ENCODE measurements at regions not wholly inside any gene's neighbourhood (a gene's known extent, or its start where the extent isn't known, plus 50 kb on each side); places are given as distances from the start of the nearest gene placed in this dataset.

- TF ChIP-seq POLR2A (IDR thresholded peaks at IDR 0.05; ENCODE audit: control extremely low read depth in 1 of 2, low read depth in 2 of 2, low read length in 2 of 2) (no peak), TAF1 (IDR thresholded peaks at IDR 0.05; ENCODE audit: low read depth, low read length) (no peak), CREB1 (IDR thresholded peaks at IDR 0.05) (no peak), GABPA (IDR thresholded peaks at IDR 0.05; ENCODE audit: borderline replicate concordance, insufficient read depth, low read length) (no peak), CTCF (IDR thresholded peaks at IDR 0.05; ENCODE audit: control extremely low read depth in 1 of 3, insufficient read depth in 1 of 3, low read depth in 1 of 3, low read length in 3 of 3) (no peak), CHD2 (IDR thresholded peaks at IDR 0.05; ENCODE audit: low read length) (no peak), EP300 (IDR thresholded peaks at IDR 0.05; ENCODE audit: borderline replicate concordance in 1 of 2, low read depth in 2 of 2, low read length in 2 of 2) (no peak), RAD21 (IDR thresholded peaks at IDR 0.05 in 1 of 2, conservative IDR thresholded peaks at IDR 0.05 in 1 of 2; ENCODE audit: low read depth in 2 of 2, low read length in 2 of 2) (no peak), CEBPB (IDR thresholded peaks at IDR 0.05; ENCODE audit: low read depth, low read length) (no peak), ATF2 (IDR thresholded peaks at IDR 0.05; ENCODE audit: low read length) (no peak), JUND (IDR thresholded peaks at IDR 0.05; ENCODE audit: low read length) (no peak), CHD1 (IDR thresholded peaks at IDR 0.05; ENCODE audit: low read depth, low read length) (no peak), POLR2AphosphoS5 (IDR thresholded peaks at IDR 0.05; ENCODE audit: low read depth, low read length) (no peak)
Measured at GRCh38 chrX:152537373-152537772, 86.3 kb upstream of the GABRA3 start.

Data from H1 (cell line).